HG03575 (cell line): ENCODE measurements at regions not wholly inside any gene's neighbourhood (a gene's known extent, or its start where the extent isn't known, plus 50 kb on each side); places are given as distances from the start of the nearest gene placed in this dataset.

Experiments used
- ATAC-seq: cut with Tn5 transposase; IDR thresholded peaks from one replicate; pipeline ENCODE4 v1.9.1; 2021; ENCODE audit not compliant: unreplicated experiment, insufficient number of reproducible peaks, low FRiP score; ENCODE audit errors: extremely low read depth

DNA sequence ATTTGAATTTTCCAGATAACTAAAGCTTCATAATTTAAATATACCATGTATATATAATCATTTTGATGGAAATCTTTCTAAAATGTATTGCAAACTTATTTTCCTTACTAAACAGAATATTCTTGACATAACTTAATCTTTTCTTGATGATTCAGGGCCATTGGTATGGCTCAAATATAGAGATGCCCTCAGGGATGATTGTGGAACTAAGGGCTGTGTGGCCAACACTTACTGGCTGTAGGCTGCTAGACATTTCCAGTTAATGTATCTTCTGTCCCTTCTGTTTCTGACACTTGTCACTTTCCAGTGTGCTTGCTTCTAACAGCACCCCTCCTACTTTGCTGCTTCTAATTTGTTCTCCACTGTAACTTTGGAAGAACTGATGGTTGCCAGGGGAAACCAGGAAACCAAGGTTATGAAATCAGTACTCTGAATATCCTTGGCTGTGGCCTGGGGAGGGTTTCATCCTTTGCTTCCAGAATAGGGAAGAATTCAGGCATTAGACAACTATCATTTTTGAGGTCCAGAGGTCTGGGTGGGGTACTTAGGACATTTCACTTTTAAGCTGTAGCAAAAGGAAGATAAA, 697.2 kb downstream of the ETS1 start:
- no peak for ATAC-seq

DNA sequence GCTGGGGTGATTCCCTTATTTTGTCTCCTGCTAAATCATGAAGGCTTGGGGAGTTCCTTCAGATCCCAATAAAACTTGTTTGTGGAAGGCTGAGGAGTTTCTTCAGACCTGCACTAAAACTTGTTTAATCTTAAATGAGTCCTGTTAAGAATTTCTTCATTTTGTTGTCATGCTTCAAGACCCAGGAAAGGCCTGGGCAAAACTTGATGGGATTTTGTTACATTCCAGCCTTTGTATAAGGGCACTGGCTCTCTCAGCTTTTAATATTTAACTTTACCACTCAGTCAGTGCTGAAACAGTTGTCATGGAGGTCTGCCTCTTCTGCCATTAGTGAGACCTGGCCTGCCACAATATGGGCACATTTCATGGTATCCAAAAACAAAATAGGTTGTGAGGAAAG, 699.0 kb downstream of the ETS1 start:
- ATAC-seq, result no peak

DNA sequence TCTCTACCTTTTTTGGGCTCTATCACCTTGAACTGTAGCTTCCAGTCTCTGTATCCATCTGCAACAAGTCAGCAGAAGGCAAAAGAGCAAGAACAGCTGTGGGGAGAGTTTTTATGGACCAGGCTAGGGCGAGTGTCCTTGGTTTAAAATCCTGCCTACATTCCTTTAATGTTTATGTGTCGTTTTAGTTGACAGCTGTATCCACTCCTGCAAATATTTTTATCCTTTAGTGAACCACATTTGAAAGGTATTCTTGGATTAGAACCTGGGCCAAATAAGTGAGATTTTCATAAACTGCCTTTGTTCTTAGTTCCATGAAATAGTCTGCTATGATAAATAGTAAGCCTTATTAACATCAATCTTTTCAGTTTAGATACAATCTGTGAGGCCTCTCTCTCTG, 712.2 kb downstream of the ETS1 start:
- ATAC-seq, result no peak

DNA sequence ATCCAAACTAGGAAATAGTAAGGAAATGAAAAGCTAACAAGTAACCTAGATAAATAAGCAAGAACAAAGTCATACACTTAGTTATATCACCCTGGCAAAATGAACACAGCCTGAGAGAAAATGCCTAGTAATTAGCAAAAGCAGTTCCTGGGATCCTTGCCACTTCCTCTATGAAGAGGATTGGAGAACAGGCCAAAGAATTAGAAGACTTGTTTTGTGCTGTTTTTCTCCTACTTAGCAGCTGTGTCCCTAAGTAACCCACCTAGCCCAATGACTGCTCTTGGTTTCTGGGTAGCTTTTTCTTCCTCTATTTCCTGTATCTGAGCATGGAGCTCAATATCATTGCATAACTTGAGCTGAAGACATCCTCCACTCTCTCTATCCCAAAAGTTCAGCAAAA, 713.9 kb downstream of the ETS1 start:
- ATAC-seq, result no peak

DNA sequence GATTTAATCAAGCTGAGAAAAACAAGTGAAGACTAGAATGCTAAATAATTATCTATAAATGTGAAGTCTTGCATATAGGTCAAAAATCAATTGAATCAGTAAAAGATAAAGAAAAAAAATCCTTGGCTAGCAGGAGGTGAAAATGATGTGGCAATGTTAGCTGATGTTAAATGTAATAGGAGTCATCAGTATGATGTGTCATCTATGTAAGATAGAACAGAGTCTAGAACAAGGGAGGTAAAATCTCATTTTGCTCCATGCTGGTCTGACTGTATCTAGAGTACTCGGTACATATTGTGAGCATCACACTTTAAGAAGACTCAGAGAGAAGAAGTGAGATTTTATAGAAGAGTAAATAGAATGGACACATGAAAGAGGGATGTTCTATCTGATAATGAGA, 721.2 kb downstream of the ETS1 start:
- no peak for ATAC-seq

DNA sequence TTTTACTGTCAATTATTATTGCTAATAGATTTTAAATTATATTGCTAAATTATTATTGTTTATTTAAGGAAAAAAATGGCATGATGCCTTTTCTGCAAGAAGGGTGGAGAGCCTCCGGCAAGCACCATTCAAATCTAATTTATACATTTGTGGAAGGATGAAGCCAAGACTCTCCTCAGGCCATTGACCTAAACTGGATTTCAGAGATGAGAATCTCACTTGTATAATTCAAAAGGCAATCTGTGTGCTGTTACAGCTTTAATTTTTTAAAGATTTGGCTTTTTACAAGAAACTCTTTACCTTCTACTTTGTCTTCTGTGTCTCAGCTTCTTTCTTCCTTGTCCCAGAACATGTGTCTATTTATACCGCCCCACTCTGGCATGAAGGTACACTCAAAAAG, 722.5 kb downstream of the ETS1 start:
- ATAC-seq, result no peak

DNA sequence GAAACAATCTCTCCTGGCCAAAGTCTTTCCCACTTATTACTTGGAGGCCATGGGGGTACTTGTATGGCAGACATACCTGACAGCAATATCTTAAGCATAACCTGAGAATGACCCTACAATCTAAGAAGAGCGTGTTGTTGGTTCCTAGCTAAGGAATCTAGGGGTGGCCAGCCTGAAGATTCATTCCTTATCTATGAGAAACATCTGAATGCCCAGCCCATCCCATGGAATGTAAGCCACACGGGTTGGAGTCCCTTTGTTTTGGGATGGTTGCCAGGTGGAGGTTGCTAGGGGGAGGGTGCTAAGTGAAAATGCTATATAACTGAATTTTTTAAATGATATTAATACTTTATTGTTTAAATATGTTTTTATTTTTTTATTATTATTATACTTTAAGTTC, 725.0 kb downstream of the ETS1 start:
- ATAC-seq, result no peak

DNA sequence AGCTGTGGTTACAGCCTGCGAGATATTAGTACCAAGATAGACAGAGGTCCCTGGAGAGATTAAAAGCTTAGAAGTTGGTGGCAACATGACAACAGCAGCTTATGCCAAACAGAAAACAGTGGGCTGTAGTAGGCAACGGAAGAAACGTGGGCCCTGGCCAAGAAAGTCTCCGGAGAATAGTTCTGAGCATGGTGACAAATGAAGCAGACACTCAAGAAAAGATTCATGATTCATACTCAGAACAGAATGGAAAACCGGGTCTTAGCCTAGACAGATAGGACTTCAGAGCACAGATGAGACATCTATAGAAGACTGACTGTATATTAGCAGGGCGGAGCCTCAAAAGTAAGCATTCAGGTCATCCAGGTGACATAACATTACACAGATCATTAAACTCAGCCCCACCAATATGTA, 727.4 kb downstream of the ETS1 start:
- ATAC-seq, result no peak

DNA sequence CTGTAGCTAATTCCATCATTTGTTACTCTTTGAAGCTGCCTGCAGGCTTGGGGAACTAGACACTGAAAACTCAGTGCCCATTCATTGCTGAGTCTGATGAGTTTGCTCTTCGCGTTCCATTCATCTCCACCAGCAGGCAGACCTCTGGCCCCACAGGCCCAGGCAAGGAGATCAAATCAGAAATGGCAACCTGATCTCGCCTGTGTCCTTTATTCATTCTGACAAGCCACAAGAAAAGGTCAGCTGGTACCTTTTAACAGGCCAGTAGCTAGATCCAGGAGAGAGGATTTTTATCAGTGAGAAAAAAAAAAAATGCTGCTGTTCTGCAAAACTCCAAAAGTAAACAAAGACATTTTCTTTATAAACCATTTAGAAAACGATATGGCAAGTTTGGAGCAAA, 742.5 kb downstream of the ETS1 start:
- no peak for ATAC-seq

DNA sequence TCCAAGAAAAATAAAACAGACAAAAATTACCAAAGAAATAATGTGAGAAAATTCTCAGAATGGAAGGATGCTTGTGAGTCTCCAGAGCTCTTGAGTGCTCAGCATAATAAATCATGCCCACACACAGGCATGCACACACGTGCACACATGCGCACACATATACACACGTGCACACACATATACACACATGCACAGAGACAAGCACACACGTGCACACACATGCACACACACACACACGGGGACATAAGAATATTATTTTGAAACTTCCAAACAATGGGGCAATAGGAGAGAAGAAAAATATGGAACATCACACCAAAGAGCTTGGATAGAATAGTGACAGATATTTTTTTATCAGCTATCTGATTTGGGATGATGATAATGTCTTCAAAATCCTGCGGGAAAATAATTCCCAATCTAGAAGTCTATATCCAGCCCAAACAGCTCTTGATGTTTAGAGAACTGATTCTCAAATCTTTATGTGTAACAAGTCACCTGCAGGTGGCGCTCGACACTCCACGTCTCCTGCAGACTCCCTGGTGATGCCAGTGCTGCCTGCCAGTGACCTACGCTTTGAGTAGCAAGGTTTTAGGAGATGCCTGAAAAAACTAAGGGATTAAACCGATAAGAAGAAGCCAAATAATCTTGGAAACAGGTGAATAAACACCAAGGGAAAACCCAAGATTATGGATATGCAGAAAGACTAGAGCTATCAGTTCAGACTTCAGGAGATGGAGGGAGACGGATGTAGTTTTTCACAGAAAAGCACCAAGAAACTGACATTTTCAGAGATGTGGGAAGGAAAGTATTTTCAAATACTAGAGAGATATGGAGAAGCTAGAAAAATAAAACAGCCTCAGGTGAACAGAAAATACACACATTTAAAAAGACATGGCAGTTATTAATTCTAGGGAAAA, 743.6 kb downstream of the ETS1 start:
- ATAC-seq, result no peak

DNA sequence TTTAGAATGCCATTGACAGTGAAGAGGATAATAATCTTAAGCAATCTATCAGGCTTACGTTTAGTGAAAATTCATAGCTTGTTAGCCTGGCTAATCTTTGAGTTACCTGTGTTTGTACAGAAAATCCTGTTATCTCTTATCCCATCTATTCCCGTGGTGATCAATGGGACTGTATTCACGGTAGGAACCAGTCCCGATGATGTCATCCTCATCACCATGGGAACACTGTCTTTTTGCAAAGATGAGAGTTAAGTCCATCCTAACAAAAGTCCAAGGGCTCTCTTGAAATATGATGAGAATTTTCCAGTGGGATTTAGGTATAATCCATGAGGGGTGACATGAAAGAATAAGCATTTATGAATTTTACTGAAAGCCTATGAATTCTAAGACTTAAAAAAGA, 762.2 kb downstream of the ETS1 start:
- ATAC-seq, result no peak

DNA sequence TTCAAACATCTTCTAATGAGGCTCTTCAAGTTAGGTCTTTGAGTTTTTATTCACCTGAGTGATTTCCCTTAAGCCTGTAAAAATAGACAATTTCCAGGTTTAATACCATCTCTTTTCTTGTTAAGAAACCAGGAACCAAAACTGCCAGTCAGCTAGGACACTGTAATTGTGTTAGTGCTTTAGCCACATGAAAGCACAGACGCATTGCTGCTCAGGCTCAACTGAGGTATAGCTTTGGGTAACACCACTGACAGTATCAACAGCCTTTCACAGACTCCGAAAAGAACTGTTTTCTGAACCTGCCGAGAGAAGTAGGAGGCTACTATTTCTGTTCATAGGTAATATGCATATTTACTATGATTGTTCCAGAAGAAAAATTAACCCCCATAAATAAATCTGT, 768.7 kb downstream of the ETS1 start:
- no peak for ATAC-seq

DNA sequence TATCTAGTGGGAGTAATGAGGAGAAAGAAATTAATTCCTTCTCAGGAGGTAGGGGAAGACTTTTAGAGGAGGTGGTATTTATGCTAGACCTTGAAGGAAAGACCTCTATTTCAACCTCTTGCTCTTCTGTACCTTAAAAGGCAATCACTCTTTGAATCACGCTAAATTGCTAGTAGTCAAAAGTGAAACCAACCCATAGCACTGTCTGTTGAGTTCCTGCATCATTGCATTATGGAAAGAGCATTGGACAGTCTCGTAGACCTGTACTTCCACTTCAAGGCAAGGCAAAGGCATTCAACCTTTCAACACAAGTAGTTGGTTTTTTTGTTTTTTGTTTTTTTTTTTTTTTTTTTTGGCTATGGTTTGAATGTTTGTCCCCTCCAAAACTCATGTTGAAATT, 770.4 kb downstream of the ETS1 start:
- no peak for ATAC-seq

DNA sequence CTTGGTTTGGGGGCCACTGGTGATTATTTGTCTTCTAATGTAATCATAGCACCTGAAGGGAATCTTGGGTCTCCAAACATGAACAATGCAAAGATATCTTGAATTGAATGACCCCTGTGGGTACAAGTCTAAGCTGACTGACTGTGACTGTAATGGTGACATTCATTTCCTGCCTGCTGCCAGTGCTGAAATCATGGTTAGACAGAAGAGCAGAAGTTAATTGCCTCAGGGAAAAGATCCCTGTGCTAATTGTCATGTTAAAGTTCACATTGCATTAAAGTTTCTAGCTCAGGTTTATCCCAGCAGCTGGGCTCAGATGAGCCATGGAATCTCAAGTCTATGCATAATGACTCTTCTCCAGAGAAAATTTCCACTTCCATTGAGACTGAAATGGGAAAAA, 772.0 kb downstream of the ETS1 start:
- ATAC-seq, result no peak

DNA sequence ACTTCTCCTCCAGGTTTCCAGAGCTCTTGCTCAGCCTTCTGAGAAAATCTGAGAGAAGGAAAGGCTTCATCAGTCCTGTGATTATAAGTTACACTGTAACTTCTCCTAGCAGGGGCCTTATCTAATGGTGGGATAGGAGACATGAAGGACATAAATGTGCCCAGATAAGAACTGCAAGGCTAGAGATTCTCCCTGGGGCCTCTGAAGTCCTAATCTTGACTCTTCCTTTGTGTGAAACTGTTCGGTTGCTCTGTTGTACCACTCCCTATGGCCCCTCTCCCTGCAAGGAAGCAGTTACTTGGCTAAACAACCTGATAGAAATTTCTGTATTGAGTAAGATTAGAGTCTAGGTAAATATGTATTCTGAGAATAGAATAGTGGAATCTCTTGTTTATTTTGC, 780.9 kb downstream of the ETS1 start:
- no peak for ATAC-seq

DNA sequence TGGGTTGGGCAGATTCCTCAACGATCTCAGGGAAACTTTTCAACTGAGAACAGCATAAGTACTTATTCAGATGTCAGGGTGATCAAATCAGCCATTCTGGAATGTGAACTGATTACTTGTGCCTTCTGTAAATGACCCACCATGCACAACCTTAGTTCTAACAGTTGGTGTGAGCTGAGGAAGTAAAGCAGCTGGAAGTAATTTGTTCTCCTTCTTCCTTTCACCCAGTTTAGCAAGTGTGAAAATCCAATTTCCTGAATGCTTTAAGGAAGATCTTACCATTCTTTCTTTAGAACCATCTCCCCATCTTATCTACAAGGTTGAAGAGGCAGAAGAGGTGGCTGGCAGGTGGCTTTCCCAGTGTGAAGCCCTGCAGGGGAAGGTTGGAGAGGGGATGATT, 781.6 kb downstream of the ETS1 start:
- ATAC-seq, result no peak

DNA sequence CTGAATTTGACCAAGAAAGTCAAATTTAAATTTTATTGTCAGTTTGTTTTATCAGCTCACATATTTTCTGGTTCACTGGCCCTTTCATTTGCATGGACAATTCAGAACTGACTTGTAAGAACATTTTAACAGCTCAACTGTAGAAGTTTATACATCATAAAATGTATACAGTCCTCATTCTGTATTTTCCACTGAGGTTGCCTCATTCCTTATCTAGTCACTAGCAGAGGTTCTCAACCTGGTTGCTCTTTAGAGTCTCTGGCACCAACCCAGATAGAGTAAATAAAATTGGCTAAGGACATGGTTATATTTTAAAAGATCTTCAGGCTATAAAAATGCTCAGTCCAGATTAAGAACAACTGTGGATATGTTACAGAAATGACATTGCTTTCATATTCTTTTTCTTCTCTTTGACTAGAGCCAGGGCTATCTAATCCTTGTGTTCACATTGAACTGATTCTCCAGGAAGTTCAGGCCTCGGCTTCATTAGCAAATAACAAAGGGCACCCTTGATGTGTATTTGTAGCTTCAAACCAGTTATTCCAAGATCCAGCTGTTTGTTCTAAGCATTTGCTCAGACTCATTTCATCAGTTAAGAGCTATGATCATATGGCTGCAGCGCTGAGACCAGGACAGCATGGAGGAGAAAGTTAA, 782.5 kb downstream of the ETS1 start:
- ATAC-seq, result no peak

DNA sequence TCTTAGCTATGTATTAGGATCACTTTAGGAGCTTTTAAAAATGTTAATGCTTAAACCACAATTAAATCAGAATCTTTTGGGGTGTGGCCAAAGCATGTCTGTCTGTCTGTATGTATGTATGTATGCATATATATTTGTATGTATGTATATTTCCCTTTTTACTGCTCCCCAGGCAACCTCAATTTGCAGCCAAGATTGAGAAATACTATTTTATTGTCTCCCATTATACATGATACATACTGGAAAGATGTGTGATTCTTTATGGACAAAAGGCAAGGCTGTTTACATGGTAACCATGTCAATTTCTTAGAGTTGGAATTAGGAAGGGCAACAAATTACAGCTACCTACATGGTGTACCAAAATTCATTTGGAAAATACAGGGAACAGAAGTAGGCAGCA, 783.6 kb downstream of the ETS1 start:
- ATAC-seq, result no peak

DNA sequence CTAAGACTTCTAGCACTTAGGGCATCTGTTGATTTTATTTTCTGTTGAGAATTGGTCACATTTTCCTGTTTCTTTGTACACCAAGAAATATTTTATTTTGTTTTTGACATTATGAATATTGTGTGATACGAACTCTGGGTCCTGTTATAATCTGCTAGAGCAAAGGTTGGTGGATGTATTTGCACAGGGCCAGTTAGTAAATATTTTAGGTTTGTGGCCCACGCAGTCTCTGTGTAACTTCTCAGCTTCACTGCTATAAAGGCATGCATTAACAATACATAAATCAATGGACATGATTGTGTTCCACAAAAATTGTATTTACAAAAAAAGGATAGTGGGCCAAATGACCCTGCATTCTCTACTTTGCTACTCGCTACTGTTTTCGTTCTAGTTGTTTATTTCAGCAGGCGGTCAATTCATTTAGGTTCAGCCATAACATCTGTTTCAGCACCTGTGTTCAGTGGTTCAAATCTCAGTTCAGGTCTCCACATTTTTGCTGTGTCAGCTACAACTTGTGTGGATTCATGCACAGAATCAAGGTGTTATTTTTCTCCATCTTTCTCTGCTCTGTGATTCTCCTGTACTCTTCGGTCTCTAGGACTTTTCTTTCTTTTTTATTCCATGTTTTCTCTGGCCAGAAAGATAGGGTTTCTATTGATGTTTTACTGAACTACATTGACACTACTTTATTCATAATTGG, 786.2 kb downstream of the ETS1 start:
- no peak for ATAC-seq

DNA sequence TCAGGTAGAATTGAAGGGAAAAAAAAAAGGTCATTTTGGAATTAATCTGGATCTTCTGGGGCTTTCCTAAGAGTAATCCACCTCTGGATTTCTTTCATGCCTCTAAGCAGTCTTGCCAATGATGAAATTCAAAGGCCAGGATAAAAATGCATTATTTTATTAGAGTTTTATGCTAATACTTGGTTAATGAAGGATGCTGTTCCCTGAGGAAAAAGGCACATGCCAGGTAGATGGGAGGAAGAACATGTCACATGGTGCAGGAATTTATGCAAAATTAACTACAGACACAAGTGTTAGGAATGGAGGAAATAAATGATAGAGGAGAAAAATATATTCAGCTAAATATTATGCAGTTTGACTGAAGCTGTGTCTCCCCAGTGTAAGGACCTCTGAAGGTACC, 792.0 kb downstream of the ETS1 start:
- no peak for ATAC-seq
